ENCODE measurements at regions not wholly inside any gene's neighbourhood (a gene's known extent, or its start where the extent isn't known, plus 50 kb on each side); places are given as distances from the start of the nearest gene placed in this dataset.

DNA sequence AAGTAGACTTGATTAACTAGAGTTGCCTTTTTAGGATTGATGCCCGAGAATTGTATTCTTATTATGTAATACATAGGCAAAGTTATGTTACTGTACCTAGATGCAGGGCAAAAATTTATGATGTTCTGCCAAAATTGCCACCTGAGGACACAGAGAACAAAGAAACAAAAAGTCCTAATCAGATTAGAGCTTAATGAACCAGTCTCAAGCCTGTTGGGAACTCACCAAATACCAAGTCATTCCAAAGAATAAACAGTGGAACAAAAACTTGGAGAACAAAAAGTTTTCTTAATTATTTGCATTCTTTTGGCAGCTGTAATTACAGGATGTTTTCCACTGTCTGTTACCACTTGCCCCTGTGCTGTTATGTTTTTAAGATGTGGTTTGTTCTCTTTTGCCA, 154.7 kb upstream of the SGK1 start:
- no peaks in the 10 kb centered on the region for H3K36me3 ChIP-seq (ENCODE audit: insufficient read depth)
- H3K4me1 ChIP-seq (ENCODE audit: low read depth, poor library complexity, severe bottlenecking), result peaks cover 6% of the 10 kb centered on the region
- no peak overlapping the region for H2AFZ ChIP-seq (ENCODE audit: low read depth)
- no peak overlapping the region for H3K27ac ChIP-seq
- H3K9ac ChIP-seq, result no peak overlapping the region
- H3K4me2 ChIP-seq, result no peak overlapping the region
- no peaks in the 10 kb centered on the region for H3K27me3 ChIP-seq (ENCODE audit: insufficient read depth, low read depth)
- H4K20me1 ChIP-seq (ENCODE audit: insufficient read depth), result no peaks in the 10 kb centered on the region
- TF ChIP-seq CTCF (conservative IDR thresholded peaks at IDR 0.05; ENCODE audit: low read depth, low read length), result no peak
- no peak overlapping the region for H3K4me3 ChIP-seq (IDR thresholded peaks at IDR 0.05; ENCODE audit: insufficient read depth, low read depth, low read length)
- H3K79me2 ChIP-seq (ENCODE audit: insufficient read depth, low read depth), result no peaks in the 10 kb centered on the region

GRCh38 chr6:134472046-134472445, 154.1 kb upstream of the SGK1 start:
- H3K79me2 ChIP-seq (ENCODE audit: insufficient read depth, low read depth), result no peaks in the 10 kb centered on the region
- H3K36me3 ChIP-seq (ENCODE audit: insufficient read depth), result no peaks in the 10 kb centered on the region
- no peak overlapping the region for H2AFZ ChIP-seq (ENCODE audit: low read depth)
- H3K4me2 ChIP-seq, result no peak overlapping the region
- no peak overlapping the region for H3K27ac ChIP-seq
- H3K27me3 ChIP-seq (ENCODE audit: insufficient read depth, low read depth), result no peaks in the 10 kb centered on the region
- H3K4me3 ChIP-seq (IDR thresholded peaks at IDR 0.05; ENCODE audit: insufficient read depth, low read depth, low read length), result no peak overlapping the region
- H4K20me1 ChIP-seq (ENCODE audit: insufficient read depth), result no peaks in the 10 kb centered on the region
- no peak overlapping the region for H3K9ac ChIP-seq
- no peak for TF ChIP-seq CTCF (conservative IDR thresholded peaks at IDR 0.05; ENCODE audit: low read depth, low read length)
- peaks cover 6% of the 10 kb centered on the region for H3K4me1 ChIP-seq (ENCODE audit: low read depth, poor library complexity, severe bottlenecking)

GRCh38 chr6:134470457-134470975, 152.6 kb upstream of the SGK1 start:
- peaks cover 14% of the 10 kb centered on the region for H3K4me1 ChIP-seq (ENCODE audit: low read depth, poor library complexity, severe bottlenecking)
- no peaks in the 10 kb centered on the region for H4K20me1 ChIP-seq (ENCODE audit: insufficient read depth)
- no peak overlapping the region for H3K9ac ChIP-seq
- no peak overlapping the region for H2AFZ ChIP-seq (ENCODE audit: low read depth)
- no peak for TF ChIP-seq CTCF (conservative IDR thresholded peaks at IDR 0.05; ENCODE audit: low read depth, low read length)
- H3K27me3 ChIP-seq (ENCODE audit: insufficient read depth, low read depth), result no peaks in the 10 kb centered on the region
- H3K79me2 ChIP-seq (ENCODE audit: insufficient read depth, low read depth), result no peaks in the 10 kb centered on the region
- H3K27ac ChIP-seq, result no peak overlapping the region
- H3K4me3 ChIP-seq (IDR thresholded peaks at IDR 0.05; ENCODE audit: insufficient read depth, low read depth, low read length), result no peak overlapping the region
- H3K4me2 ChIP-seq, result no peak overlapping the region
- H3K36me3 ChIP-seq (ENCODE audit: insufficient read depth), result no peaks in the 10 kb centered on the region

- Histone ChIP-seq H3K27me3 (ENCODE audit: insufficient read depth, low read depth) (no peaks in the 10 kb centered on the region), H3K36me3 (ENCODE audit: insufficient read depth) (no peaks in the 10 kb centered on the region), H3K9ac (no peak overlapping the region), H4K20me1 (ENCODE audit: insufficient read depth) (no peaks in the 10 kb centered on the region), H3K79me2 (ENCODE audit: insufficient read depth, low read depth) (no peaks in the 10 kb centered on the region), H3K4me3 (IDR thresholded peaks at IDR 0.05; ENCODE audit: insufficient read depth, low read depth, low read length) (no peak overlapping the region), H3K4me1 (ENCODE audit: low read depth, poor library complexity, severe bottlenecking) (peaks cover 20% of the 10 kb centered on the region), H3K27ac (no peak overlapping the region), H2AFZ (ENCODE audit: low read depth) (no peak overlapping the region), H3K4me2 (no peak overlapping the region)
- no peak for TF ChIP-seq CTCF (conservative IDR thresholded peaks at IDR 0.05; ENCODE audit: low read depth, low read length)
These were observed 152.0 kb upstream of the SGK1 start for GRCh38 chr6:134469702-134470456.

Data from KMS-11 (cell line).